MM.1S (cell line): ENCODE measurements at regions not wholly inside any gene's neighbourhood (a gene's known extent, or its start where the extent isn't known, plus 50 kb on each side); places are given as distances from the start of the nearest gene placed in this dataset.

Experiments
- DNase-seq: peaks from one replicate; pipeline ENCODE4 v3.0.0-alpha.2; 2015
- H2AFZ ChIP-seq: fragments of 300-600 bp; sonication (generic); 2 replicates; pipeline ENCODE4 v1.6.0; 2016; ENCODE audit warnings: antibody characterized with exemption, low read length
- H3F3A ChIP-seq: fragments of 300-600 bp; sonication (generic); 2 replicates; pipeline ENCODE4 v1.6.1; 2016; ENCODE audit warnings: mild to moderate bottlenecking, antibody characterized with exemption, low read length, moderate library complexity, mixed read lengths; ENCODE audit not compliant: insufficient read depth
- H3K27ac ChIP-seq: fragments of 300-600 bp; sonication (generic); 2 replicates; pipeline ENCODE4 v1.5.1; 2016; ENCODE audit warnings: mild to moderate bottlenecking, low read length
- H3K27me3 ChIP-seq: fragments of 300-600 bp; sonication (generic); replicated peaks from 2 replicates; pipeline ENCODE4 v1.6.0; 2016; ENCODE audit warnings: low read length; ENCODE audit not compliant: insufficient read depth
- H3K36me3 ChIP-seq: fragments of 300-600 bp; sonication (generic); replicated peaks from 2 replicates; pipeline ENCODE4 v1.6.1; 2016; ENCODE audit warnings: mild to moderate bottlenecking, low read length, mixed read lengths; ENCODE audit not compliant: insufficient read depth
- H3K4me1 ChIP-seq: fragments of 300-600 bp; sonication (generic); 2 replicates; pipeline ENCODE4 v1.6.1; 2016; ENCODE audit warnings: low read length, mixed read lengths
- H3K4me2 ChIP-seq: fragments of 300-600 bp; sonication (generic); 2 replicates; pipeline ENCODE4 v1.6.0; 2016; ENCODE audit warnings: low read depth, low read length
- H3K4me3 ChIP-seq: fragments of 300-600 bp; sonication (generic); 2 replicates; pipeline ENCODE4 v1.5.1; 2016; ENCODE audit warnings: low read length, mixed read lengths
- H3K79me2 ChIP-seq: fragments of 300-600 bp; sonication (generic); 2 replicates; pipeline ENCODE4 v1.6.1; 2016; ENCODE audit warnings: mixed run types, low read length, mixed read lengths
- H3K9ac ChIP-seq: fragments of 300-600 bp; sonication (generic); 2 replicates; pipeline ENCODE4 v1.6.1; 2016; ENCODE audit warnings: low read length, mixed read lengths
- H3K9me2 ChIP-seq: fragments of 300-600 bp; sonication (generic); replicated peaks from 2 replicates; pipeline ENCODE4 v1.6.1; 2016; ENCODE audit warnings: mild to moderate bottlenecking, low read length, mixed read lengths; ENCODE audit not compliant: insufficient read depth
- H3K9me3 ChIP-seq: fragments of 300-600 bp; sonication (generic); replicated peaks from 2 replicates; pipeline ENCODE4 v1.6.1; 2016; ENCODE audit warnings: mild to moderate bottlenecking, low read length, mixed read lengths; ENCODE audit not compliant: insufficient read depth
- H4K20me1 ChIP-seq: fragments of 300-600 bp; sonication (generic); 2 replicates; pipeline ENCODE4 v1.6.1; 2016; ENCODE audit warnings: mild to moderate bottlenecking, low read length, moderate library complexity, mixed read lengths; ENCODE audit not compliant: insufficient read depth
- CTCF ChIP-seq: fragments of 300-600 bp; sonication (generic); IDR thresholded peaks from 2 replicates; pipeline ENCODE4 v1.5.1; 2016; ENCODE audit warnings: antibody characterized with exemption, low read length, mixed read lengths
- EZH2 ChIP-seq: fragments of 300-600 bp; sonication (generic); optimal IDR thresholded peaks from 2 replicates; pipeline ENCODE3; 2017; ENCODE audit warnings: low read depth, mild to moderate bottlenecking, antibody characterized with exemption, low read length, mixed read lengths
- EZH2phosphoT487 ChIP-seq: fragments of 300-600 bp; sonication (generic); IDR thresholded peaks from 2 replicates; pipeline ENCODE4 v1.6.1; 2018; ENCODE audit warnings: antibody characterized with exemption, low read length

GRCh38 chr1:30169269-30169668, 554.1 kb downstream of the MATN1 start:
- no peak overlapping the region for H3K9ac ChIP-seq
- H3K36me3 ChIP-seq = no peaks in the 10 kb centered on the region
- no peak overlapping the region for H3K27ac ChIP-seq

GRCh38 chr1:30166174-30166573, 557.2 kb downstream of the MATN1 start:
- Histone ChIP-seq H2AFZ (no peak overlapping the region), H3K79me2 (no peaks in the 10 kb centered on the region), H3K4me1 (no peaks in the 10 kb centered on the region), H3F3A (no peaks in the 10 kb centered on the region), H3K9me2 (no peaks in the 10 kb centered on the region), H3K36me3 (no peaks in the 10 kb centered on the region), H3K27me3 (peaks cover 100% of the 10 kb centered on the region), H4K20me1 (no peaks in the 10 kb centered on the region), H3K27ac (no peak overlapping the region), H3K4me2 (no peak overlapping the region), H3K4me3 (no peak overlapping the region), H3K9me3 (no peaks in the 10 kb centered on the region), H3K9ac (no peak overlapping the region)
- no peak for DNase-seq
- TF ChIP-seq EZH2 (no peak), EZH2phosphoT487 (no peak), CTCF (no peak)

More at GRCh38 chr1:30169269-30169668, 554.1 kb downstream of the MATN1 start:
- Histone ChIP-seq H3K4me3 (no peak overlapping the region), H2AFZ (no peak overlapping the region), H3K9me2 (no peaks in the 10 kb centered on the region), H3K4me1 (no peaks in the 10 kb centered on the region), H3F3A (no peaks in the 10 kb centered on the region), H4K20me1 (no peaks in the 10 kb centered on the region), H3K79me2 (no peaks in the 10 kb centered on the region), H3K4me2 (no peak overlapping the region), H3K9me3 (no peaks in the 10 kb centered on the region), H3K27me3 (peaks cover 96% of the 10 kb centered on the region)
- no peak for TF ChIP-seq EZH2phosphoT487
- DNase-seq = no peak

GRCh38 chr1:30165116-30165515, 558.3 kb downstream of the MATN1 start:
- H3K27me3 ChIP-seq = peaks cover 100% of the 10 kb centered on the region
- H3K9me2 ChIP-seq = no peaks in the 10 kb centered on the region
- H3K27ac ChIP-seq = no peak overlapping the region
- DNase-seq = no peak
- no peaks in the 10 kb centered on the region for H3K4me1 ChIP-seq
- H3K4me3 ChIP-seq = no peak overlapping the region
- no peak overlapping the region for H2AFZ ChIP-seq
- no peaks in the 10 kb centered on the region for H3K79me2 ChIP-seq
- H4K20me1 ChIP-seq = no peaks in the 10 kb centered on the region
- no peak for TF ChIP-seq CTCF
- TF ChIP-seq EZH2 = no peak
- no peak for TF ChIP-seq EZH2phosphoT487
- no peak overlapping the region for H3K9ac ChIP-seq
- no peaks in the 10 kb centered on the region for H3K9me3 ChIP-seq
- no peaks in the 10 kb centered on the region for H3F3A ChIP-seq
- no peaks in the 10 kb centered on the region for H3K36me3 ChIP-seq
- H3K4me2 ChIP-seq = no peak overlapping the region

- Histone ChIP-seq H3K4me2 (no peak overlapping the region), H3F3A (no peaks in the 10 kb centered on the region), H2AFZ (no peak overlapping the region), H3K9me2 (no peaks in the 10 kb centered on the region), H3K36me3 (no peaks in the 10 kb centered on the region), H3K27me3 (peaks cover 100% of the 10 kb centered on the region), H3K4me3 (no peak overlapping the region), H3K9ac (no peak overlapping the region), H3K79me2 (no peaks in the 10 kb centered on the region), H3K4me1 (no peaks in the 10 kb centered on the region), H3K27ac (no peak overlapping the region), H3K9me3 (no peaks in the 10 kb centered on the region), H4K20me1 (no peaks in the 10 kb centered on the region)
- no peak for DNase-seq
- TF ChIP-seq EZH2phosphoT487 (no peak), CTCF (no peak), EZH2 (no peak)
These were observed 558.7 kb downstream of the MATN1 start for GRCh38 chr1:30164693-30165092.
